CD4-positive, alpha-beta T cell treated with Interleukin-6 at 100 ng/mL for 8 hours (primary cell): ENCODE measurements at regions not wholly inside any gene's neighbourhood (a gene's known extent, or its start where the extent isn't known, plus 50 kb on each side); places are given as distances from the start of the nearest gene placed in this dataset.

Experiments used
- DNase-seq: peaks from one replicate; pipeline ENCODE4 v3.0.0-alpha.2; 2020; ENCODE audit warnings: mixed read lengths, low spot score

DNA sequence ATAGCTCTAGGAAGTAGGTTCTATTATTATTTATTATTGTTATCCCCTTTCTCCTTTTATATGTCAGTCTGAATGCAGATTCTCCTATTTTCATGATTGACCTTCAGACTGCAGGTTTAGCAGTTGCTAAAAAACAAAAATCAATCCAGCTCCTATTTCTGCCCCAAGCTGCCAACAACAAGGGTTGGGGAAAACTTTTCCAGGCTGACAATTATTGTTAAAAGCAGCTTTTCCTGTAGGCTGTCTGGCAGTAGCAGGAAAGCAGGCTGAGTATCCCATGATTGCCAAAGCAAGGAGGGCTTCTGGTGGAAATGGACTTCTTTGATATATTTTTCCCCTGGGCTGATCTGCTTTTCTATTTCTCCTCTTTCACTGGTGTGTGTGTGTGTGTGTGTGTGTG lies 78.0 kb upstream of the CTLA4 start:
- DNase-seq: no peak

- no peak for DNase-seq
Observed at GRCh38 chr2:203790134-203790852, 77.3 kb upstream of the CTLA4 start.

DNA sequence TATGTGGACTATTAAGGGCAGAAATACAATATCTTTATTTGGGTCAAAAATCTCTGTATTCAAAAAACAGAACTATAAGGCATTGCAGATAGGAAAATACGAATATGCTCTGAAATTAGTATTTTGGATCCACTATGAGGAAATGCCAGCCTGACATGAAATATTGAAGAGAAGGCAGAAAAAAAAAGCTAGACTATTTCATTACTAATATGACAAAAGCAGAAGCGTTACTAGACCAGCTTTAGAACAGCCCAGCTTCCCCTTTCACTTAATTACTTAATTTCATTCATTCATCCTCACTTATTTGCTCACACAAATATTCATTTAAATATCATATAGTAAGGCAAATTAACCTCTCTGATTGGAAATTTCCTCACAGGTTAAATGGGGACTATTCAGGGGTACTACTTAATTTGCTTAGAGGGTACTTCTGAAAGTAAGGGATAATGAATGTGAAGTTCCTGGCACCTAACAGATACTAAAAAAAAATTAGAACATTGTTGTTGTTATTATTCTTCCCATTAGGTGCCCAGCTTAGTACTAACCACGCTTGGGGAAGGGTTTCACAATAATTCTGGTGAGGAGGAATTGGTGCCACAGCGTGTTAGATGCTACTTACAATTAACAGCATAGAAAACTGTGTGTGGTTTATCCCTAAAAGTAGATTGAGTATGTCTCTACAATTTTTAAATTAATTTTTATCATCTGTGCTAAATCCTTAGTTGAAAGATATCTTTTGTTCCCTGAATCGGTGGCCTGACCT lies 71.1 kb upstream of the CTLA4 start:
- DNase-seq: no peak

DNA sequence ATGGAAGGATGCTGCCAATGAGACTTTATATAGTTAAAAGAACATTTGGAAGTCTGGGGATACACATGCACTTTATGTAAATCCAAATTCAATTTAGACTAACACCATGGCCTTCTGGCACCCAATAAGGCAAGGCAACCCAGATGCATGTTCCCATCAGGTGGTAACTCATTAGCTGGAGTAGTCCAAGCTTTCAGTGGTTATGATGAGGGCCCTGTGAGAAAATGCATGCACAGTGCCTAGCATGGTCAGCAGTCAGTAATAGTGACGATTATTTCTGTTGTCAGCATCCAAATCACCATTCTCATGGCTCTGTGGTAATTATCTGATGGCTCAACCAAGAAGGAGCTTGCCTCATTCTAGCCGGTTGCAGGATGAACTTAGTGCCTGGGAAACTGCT lies 70.3 kb upstream of the CTLA4 start:
- DNase-seq: no peak

GRCh38 chr2:203797712-203798111 lies 69.9 kb upstream of the CTLA4 start:
- no peak for DNase-seq

GRCh38 chr2:203798296-203799087 lies 69.1 kb upstream of the CTLA4 start:
- no peak for DNase-seq

DNA sequence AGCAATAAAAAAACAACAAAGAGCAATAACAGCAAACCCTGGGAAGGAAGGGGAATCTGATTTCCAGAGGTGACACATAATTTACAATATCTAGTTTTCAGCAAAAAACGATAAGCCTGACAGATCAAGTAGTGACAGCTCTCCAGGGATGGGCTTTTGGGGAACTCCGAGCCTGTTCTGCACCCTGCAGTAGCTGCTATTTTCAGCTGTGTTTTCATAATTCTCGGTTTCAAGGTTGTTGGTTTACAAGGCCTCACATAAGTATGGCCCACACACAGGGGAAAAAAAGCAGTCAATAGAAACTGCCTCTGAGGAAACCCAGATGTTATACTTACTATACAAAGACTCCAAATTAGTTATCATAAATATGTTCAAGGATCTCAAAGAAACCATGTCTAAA lies 67.7 kb upstream of the CTLA4 start:
- no peak for DNase-seq

- DNase-seq: no peak
Observed at GRCh38 chr2:203800783-203801182, 66.8 kb upstream of the CTLA4 start.

DNA sequence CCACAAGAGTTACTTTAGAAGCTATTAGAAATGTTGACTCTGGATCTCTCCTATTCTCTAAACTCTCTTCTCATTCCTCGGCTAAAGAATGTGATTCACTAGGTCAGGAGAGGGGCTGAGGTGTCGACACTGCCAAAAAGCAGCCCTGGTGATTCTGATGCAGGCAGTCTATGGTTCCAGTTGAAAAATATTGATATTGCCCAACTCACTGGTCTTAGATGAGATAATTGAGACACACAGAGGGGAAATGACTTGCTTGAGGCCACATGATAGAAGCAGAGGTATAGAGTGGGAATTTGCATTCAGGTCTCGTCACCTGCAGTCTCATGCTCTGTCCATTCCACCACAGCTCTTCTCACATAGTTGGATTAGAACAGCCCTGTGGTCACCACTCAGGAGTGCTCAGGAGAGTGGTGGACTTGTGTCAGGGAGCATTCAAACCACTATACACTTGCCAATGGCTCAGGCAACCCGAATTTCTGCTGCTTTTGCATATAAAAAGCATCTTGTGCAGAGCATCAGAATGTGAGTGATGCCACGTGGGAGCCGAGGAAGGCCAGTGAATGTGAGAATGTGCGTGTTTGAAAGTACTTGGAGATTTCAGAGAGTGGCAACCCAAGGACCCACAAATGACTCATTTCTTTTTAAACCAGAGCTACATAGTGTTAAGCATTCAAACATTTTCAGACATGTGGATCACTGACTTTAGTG lies 65.1 kb upstream of the CTLA4 start:
- DNase-seq: peak; percentile 37

GRCh38 chr2:203803053-203803429 lies 64.5 kb upstream of the CTLA4 start:
- no peak for DNase-seq

- DNase-seq: peak; percentile 27
Observed at GRCh38 chr2:203804070-203804469, 63.5 kb upstream of the CTLA4 start.

- no peak for DNase-seq
Observed at GRCh38 chr2:203804764-203805485, 62.6 kb upstream of the CTLA4 start.

DNA sequence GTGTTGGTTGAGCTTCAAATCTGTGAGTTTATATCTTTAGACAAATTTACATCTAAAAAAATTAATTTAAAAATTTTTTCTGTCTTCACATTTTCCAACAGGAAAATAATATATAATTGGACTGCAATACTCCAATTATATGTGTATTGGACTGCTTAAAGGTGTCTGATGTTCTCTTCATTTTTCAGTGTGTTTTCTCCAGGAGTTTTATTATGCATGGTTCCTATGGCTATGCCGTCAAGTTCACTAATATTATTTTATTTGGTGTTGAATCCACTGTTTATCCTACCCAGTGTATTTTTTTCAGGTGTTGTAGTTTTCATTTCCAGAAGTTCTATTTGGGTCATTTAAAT lies 62.1 kb upstream of the CTLA4 start:
- DNase-seq: no peak

GRCh38 chr2:203806761-203807160 lies 60.8 kb upstream of the CTLA4 start:
- DNase-seq: no peak

DNA sequence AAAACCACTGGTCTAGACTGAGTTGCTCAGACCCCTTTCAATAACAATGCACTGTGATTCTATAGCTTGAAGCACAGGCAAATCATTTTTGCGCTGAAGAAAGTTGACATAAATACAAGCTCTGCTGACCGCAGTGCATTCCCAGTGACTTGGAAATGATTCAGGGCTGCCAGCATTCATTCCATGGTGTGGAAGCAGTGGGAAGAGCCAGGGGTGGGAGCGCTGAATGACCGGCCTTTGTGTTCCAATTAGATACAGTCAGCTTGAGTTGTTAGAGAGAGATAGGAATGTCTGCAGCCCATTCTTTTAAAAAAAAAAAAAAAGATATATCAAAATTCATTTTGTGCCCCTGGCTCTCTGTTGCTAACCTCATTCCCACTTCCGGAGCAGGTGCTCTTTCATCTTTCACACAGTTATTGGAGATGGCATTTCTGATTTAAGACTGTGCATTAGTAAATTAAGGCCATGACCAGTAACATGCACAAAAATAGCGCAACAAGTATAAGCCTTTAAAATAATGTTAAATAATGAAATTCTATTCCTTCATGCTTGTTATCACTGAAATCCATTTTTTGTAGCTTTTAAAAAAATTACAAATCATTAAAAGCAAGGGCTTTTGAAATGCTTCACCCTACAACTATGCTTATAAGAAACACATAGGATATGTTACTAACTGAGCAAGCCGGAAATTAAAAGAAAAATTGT lies 59.4 kb upstream of the CTLA4 start:
- DNase-seq: no peak

DNA sequence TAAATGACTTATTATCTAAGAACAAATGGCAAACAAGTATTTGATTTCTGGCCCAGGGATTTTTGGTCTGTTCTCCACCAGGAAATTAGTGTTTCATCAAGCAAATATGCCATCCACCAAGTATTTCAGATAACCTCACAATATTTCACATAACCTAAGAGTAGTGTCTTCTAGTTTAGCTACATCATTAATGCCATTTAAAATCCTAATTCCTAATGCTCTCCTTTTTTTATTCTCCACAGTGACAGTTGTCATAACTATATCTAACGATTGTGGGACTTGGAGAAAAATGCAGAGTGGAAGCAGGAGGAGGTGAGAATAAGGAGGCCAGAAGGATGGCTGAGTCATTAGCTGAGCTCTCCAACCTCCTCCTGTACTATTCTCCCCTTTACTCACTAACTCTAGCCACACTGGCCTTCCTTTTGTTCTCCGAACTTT lies 58.5 kb upstream of the CTLA4 start:
- no peak for DNase-seq

GRCh38 chr2:203809991-203810510 lies 57.5 kb upstream of the CTLA4 start:
- DNase-seq: no peak

- DNase-seq: peak; percentile 68
Observed at GRCh38 chr2:203811491-203812221, 55.9 kb upstream of the CTLA4 start.

GRCh38 chr2:203812294-203813221 lies 55.0 kb upstream of the CTLA4 start:
- no peak for DNase-seq
